ENCODE measurements at regions not wholly inside any gene's neighbourhood (a gene's known extent, or its start where the extent isn't known, plus 50 kb on each side); places are given as distances from the start of the nearest gene placed in this dataset.

- no peak for TF ChIP-seq EZH2phosphoT487 (conservative IDR thresholded peaks at IDR 0.05; ENCODE audit: low read length)
- no peak for TF ChIP-seq CTCF (IDR thresholded peaks at IDR 0.05; ENCODE audit: insufficient read depth, low read length, poor library complexity, severe bottlenecking)
Observed at GRCh38 chr18:53649621-53650020, 574.8 kb downstream of the MBD2 start.

Measured in SU-DHL-6 (cell line).